ENCODE measurements at regions not wholly inside any gene's neighbourhood (a gene's known extent, or its start where the extent isn't known, plus 50 kb on each side); places are given as distances from the start of the nearest gene placed in this dataset.

- no peak for TF ChIP-seq CTCF (IDR thresholded peaks at IDR 0.05; ENCODE audit: low read depth, low read length)
- in situ Hi-C loops (cut with HindIII; ENCODE audit: low sequenced_read_pairs): no loop called here
- DNase-seq (ENCODE audit: low read depth, low spot score): no peak
- no peak overlapping the region for H3K4me3 ChIP-seq (ENCODE audit: low read depth, low read length)
Measured at GRCh38 chr17:5813357-5813756, 229.0 kb upstream of the NLRP1 start.

GRCh38 chr17:5815396-5815795, 231.1 kb upstream of the NLRP1 start:
- no peak for TF ChIP-seq CTCF (IDR thresholded peaks at IDR 0.05; ENCODE audit: low read depth, low read length)
- H3K4me3 ChIP-seq (ENCODE audit: low read depth, low read length): no peak overlapping the region
- in situ Hi-C loops (cut with HindIII; ENCODE audit: low sequenced_read_pairs): no loop called here
- no peak for DNase-seq (ENCODE audit: low read depth, low spot score)

GRCh38 chr17:5816491-5817070, 232.3 kb upstream of the NLRP1 start:
- DNase-seq (ENCODE audit: low read depth, low spot score): no peak
- no peak for TF ChIP-seq CTCF (IDR thresholded peaks at IDR 0.05; ENCODE audit: low read depth, low read length)
- in situ Hi-C loops (cut with HindIII; ENCODE audit: low sequenced_read_pairs): no loop called here
- H3K4me3 ChIP-seq (ENCODE audit: low read depth, low read length): no peak overlapping the region

GRCh38 chr17:5817475-5818395, 233.4 kb upstream of the NLRP1 start:
- no peak for TF ChIP-seq CTCF (IDR thresholded peaks at IDR 0.05; ENCODE audit: low read depth, low read length)
- DNase-seq (ENCODE audit: low read depth, low spot score): no peak
- no peak overlapping the region for H3K4me3 ChIP-seq (ENCODE audit: low read depth, low read length)
- in situ Hi-C loops (cut with HindIII; ENCODE audit: low sequenced_read_pairs): no loop called here

GRCh38 chr17:5819396-5819795, 235.1 kb upstream of the NLRP1 start:
- in situ Hi-C loops (cut with HindIII; ENCODE audit: low sequenced_read_pairs): no loop called here
- TF ChIP-seq CTCF (IDR thresholded peaks at IDR 0.05; ENCODE audit: low read depth, low read length): no peak
- no peak for DNase-seq (ENCODE audit: low read depth, low spot score)
- no peak overlapping the region for H3K4me3 ChIP-seq (ENCODE audit: low read depth, low read length)

- no peak for DNase-seq (ENCODE audit: low read depth, low spot score)
- in situ Hi-C loops (cut with HindIII; ENCODE audit: low sequenced_read_pairs): no loop called here
- H3K4me3 ChIP-seq (ENCODE audit: low read depth, low read length): no peak overlapping the region
- no peak for TF ChIP-seq CTCF (IDR thresholded peaks at IDR 0.05; ENCODE audit: low read depth, low read length)
Measured at GRCh38 chr17:5819921-5820685, 235.8 kb upstream of the NLRP1 start.

Data from astrocyte of the spinal cord (primary cell).